WTC11 (cell line): ENCODE measurements at regions not wholly inside any gene's neighbourhood (a gene's known extent, or its start where the extent isn't known, plus 50 kb on each side); places are given as distances from the start of the nearest gene placed in this dataset.
A peak's percentile ranks its signal among the peaks of the same experiment; 100 is the strongest.

ENCODE experiments used
- ATAC-seq: fragments of 200-7000 bp; cut with Tn5 transposase; 2 replicates; pipeline ENCODE4 v1.10.0; 2021; ENCODE audit warnings: mild to moderate bottlenecking, moderate library complexity
- CTCF ChIA-PET: fragments of 300-600 bp; sonication (Branson Sonifier 250); formaldehyde crosslinking; loops from one replicate; lab custom pipeline; 2021; ENCODE audit warnings: antibody characterized with exemption; lab: Charles Lee
- POLR2A ChIA-PET: fragments of 350-600 bp; sonication (Branson Sonifier 250); formaldehyde crosslinking; loops from one replicate; lab custom pipeline; 2021; ENCODE audit warnings: antibody characterized with exemption; lab: Charles Lee
- DNase-seq: peaks from one replicate; pipeline ENCODE4 v3.0.0; 2021; ENCODE audit warnings: low spot score
- H3K27ac Mint-ChIP-seq: 2 replicates; pipeline ENCODE4 v1.8.0; 2021; ENCODE audit warnings: mixed read lengths
- H3K27me3 Mint-ChIP-seq: 2 replicates; pipeline ENCODE4 v1.8.0; 2021; ENCODE audit warnings: low read depth, mild to moderate bottlenecking, moderate library complexity, mixed read lengths
- H3K36me3 Mint-ChIP-seq: 2 replicates; pipeline ENCODE4 v1.8.0; 2021; ENCODE audit warnings: mixed read lengths
- H3K4me1 Mint-ChIP-seq: 2 replicates; pipeline ENCODE4 v1.8.0; 2022; ENCODE audit warnings: mixed read lengths
- H3K4me3 Mint-ChIP-seq: 2 replicates; pipeline ENCODE4 v1.8.0; 2021; ENCODE audit warnings: mild to moderate bottlenecking, moderate library complexity, mixed read lengths
- H3K9me3 Mint-ChIP-seq: 2 replicates; pipeline ENCODE4 v1.8.0; 2021; ENCODE audit warnings: mixed read lengths
- AR ChIP-seq: fragments of 250-450 bp; sonication (Bioruptor Pico); IDR thresholded peaks from 2 replicates; pipeline ENCODE4 v1.9.0; 2021; ENCODE audit warnings: mild to moderate bottlenecking
- ATF2 ChIP-seq: sonication (generic); formaldehyde crosslinking; IDR thresholded peaks from 2 replicates; pipeline ENCODE4 v1.8.1; 2022; ENCODE audit warnings: low read depth, missing genetic modification reagents, borderline replicate concordance
- ELF4 ChIP-seq: sonication (generic); formaldehyde crosslinking; IDR thresholded peaks from 2 replicates; pipeline ENCODE4 v1.8.1; 2022; ENCODE audit warnings: low read depth, mild to moderate bottlenecking, moderate library complexity, missing genetic modification reagents
- ESRRA ChIP-seq: sonication (generic); formaldehyde crosslinking; IDR thresholded peaks from 2 replicates; pipeline ENCODE4 v1.8.1; 2022; ENCODE audit warnings: mild to moderate bottlenecking, missing genetic modification reagents, borderline replicate concordance
- ETV6 ChIP-seq: sonication (generic); formaldehyde crosslinking; IDR thresholded peaks from 2 replicates; pipeline ENCODE4 v1.8.1; 2022; ENCODE audit warnings: mild to moderate bottlenecking, missing genetic modification reagents
- FOXJ3 ChIP-seq: sonication (generic); formaldehyde crosslinking; IDR thresholded peaks from 2 replicates; pipeline ENCODE4 v1.9.0; 2021; ENCODE audit warnings: missing genetic modification reagents, mild to moderate bottlenecking, borderline replicate concordance
- GTF2I ChIP-seq: fragments of 250-450 bp; sonication (Bioruptor Pico); conservative IDR thresholded peaks from 2 replicates; pipeline ENCODE4 v1.4.0; 2021; ENCODE audit warnings: mild to moderate bottlenecking
- IRF2 ChIP-seq: sonication (generic); formaldehyde crosslinking; IDR thresholded peaks from 2 replicates; pipeline ENCODE4 v1.8.0; 2022; ENCODE audit warnings: low read depth, missing genetic modification reagents, borderline replicate concordance
- MLX ChIP-seq: sonication (generic); formaldehyde crosslinking; IDR thresholded peaks from 2 replicates; pipeline ENCODE4 v1.8.1; 2023; ENCODE audit warnings: mild to moderate bottlenecking, missing genetic modification reagents, moderate library complexity
- MYBL2 ChIP-seq: sonication (generic); formaldehyde crosslinking; IDR thresholded peaks from 2 replicates; pipeline ENCODE4 v1.8.1; 2023; ENCODE audit warnings: mild to moderate bottlenecking, moderate library complexity, missing genetic modification reagents
- NFE2L1 ChIP-seq: sonication (generic); formaldehyde crosslinking; IDR thresholded peaks from 2 replicates; pipeline ENCODE4 v1.8.1; 2023; ENCODE audit warnings: missing genetic modification reagents
- PRRX2 ChIP-seq: fragments of 250-450 bp; sonication (Bioruptor Pico); IDR thresholded peaks from 2 replicates; pipeline ENCODE4 v1.8.0; 2021; ENCODE audit warnings: mild to moderate bottlenecking
- RELA ChIP-seq: sonication (generic); formaldehyde crosslinking; IDR thresholded peaks from 2 replicates; pipeline ENCODE4 v1.8.1; 2022; ENCODE audit warnings: missing genetic modification reagents, mild to moderate bottlenecking, borderline replicate concordance
- RORB ChIP-seq: fragments of 250-450 bp; sonication (Bioruptor Pico); IDR thresholded peaks from 2 replicates; pipeline ENCODE4 v1.9.0; 2021; ENCODE audit warnings: mild to moderate bottlenecking
- SP1 ChIP-seq: sonication (generic); formaldehyde crosslinking; conservative IDR thresholded peaks from 2 replicates; pipeline ENCODE4 v1.8.1; 2022; ENCODE audit warnings: missing genetic modification reagents
- TEAD4 ChIP-seq: sonication (generic); formaldehyde crosslinking; IDR thresholded peaks from 2 replicates; pipeline ENCODE4 v1.8.0; 2022; ENCODE audit warnings: mild to moderate bottlenecking, missing genetic modification reagents
- ZNF121 ChIP-seq: sonication (generic); formaldehyde crosslinking; IDR thresholded peaks from 2 replicates; pipeline ENCODE4 v1.8.0; 2023; ENCODE audit warnings: missing genetic modification reagents
- ZNF219 ChIP-seq: sonication (generic); formaldehyde crosslinking; IDR thresholded peaks from 2 replicates; pipeline ENCODE4 v1.8.0; 2023; ENCODE audit warnings: missing genetic modification reagents, mild to moderate bottlenecking, borderline replicate concordance
- ZNF281 ChIP-seq: sonication (generic); formaldehyde crosslinking; IDR thresholded peaks from 2 replicates; pipeline ENCODE4 v1.8.0; 2023; ENCODE audit warnings: mild to moderate bottlenecking, missing genetic modification reagents
- ZNF423 ChIP-seq: fragments of 250-450 bp; sonication (Bioruptor Pico); IDR thresholded peaks from 2 replicates; pipeline ENCODE4 v2.1.2; 2022; ENCODE audit warnings: mild to moderate bottlenecking, moderate library complexity
- ZNF532 ChIP-seq: fragments of 250-450 bp; sonication (Bioruptor Pico); IDR thresholded peaks from 2 replicates; pipeline ENCODE4 v1.9.0; 2021; ENCODE audit warnings: mild to moderate bottlenecking, borderline replicate concordance

GRCh38 chr11:97993562-97993961, 1027.2 kb upstream of the CNTN5 start:
- no peak for DNase-seq
- peaks cover 15% of the 10 kb centered on the region for H3K4me1 Mint-ChIP-seq
- POLR2A ChIA-PET, result no interaction called here
- H3K9me3 Mint-ChIP-seq, result no peaks in the 10 kb centered on the region; the same call in 1 of the 2 replicates
- H3K27ac Mint-ChIP-seq, result no peak overlapping the region
- no peak for TF ChIP-seq SP1 (CRISPR knock-in tag)
- TF ChIP-seq, all 79 proteins: peak for 0
- no peak for ATAC-seq
- Mint-ChIP-seq H3K27me3 (no peaks in the 10 kb centered on the region; the same call in 1 of the 2 replicates), H3K4me3 (no peak overlapping the region), H3K36me3 (no peaks in the 10 kb centered on the region; the same call in 1 of the 2 replicates)
- CTCF ChIA-PET, result no interaction called here

GRCh38 chr11:97995874-97996273, 1024.9 kb upstream of the CNTN5 start:
- Mint-ChIP-seq H3K36me3 (no peaks in the 10 kb centered on the region; the same call in 1 of the 2 replicates), H3K27me3 (no peaks in the 10 kb centered on the region; the same call in 1 of the 2 replicates), H3K4me3 (no peak overlapping the region), H3K9me3 (no peaks in the 10 kb centered on the region; the same call in 1 of the 2 replicates), H3K27ac (no peak overlapping the region), H3K4me1 (peaks cover 23% of the 10 kb centered on the region)
- ChIA-PET POLR2A (no interaction called here), CTCF (no interaction called here)
- ATAC-seq, result no peak; the same call in 1 of the 2 replicates
- DNase-seq, result no peak
- TF ChIP-seq ETV6 (no peak), ZNF423 (CRISPR knock-in tag) (peak; percentile 82), AR (CRISPR knock-in tag) (no peak)

- CTCF ChIA-PET, result no interaction called here
- H3K36me3 Mint-ChIP-seq, result no peaks in the 10 kb centered on the region; the same call in 1 of the 2 replicates
- POLR2A ChIA-PET, result no interaction called here
- peaks cover 23% of the 10 kb centered on the region for H3K4me1 Mint-ChIP-seq
- no peaks in the 10 kb centered on the region; the same call in 1 of the 2 replicates for H3K27me3 Mint-ChIP-seq
- no peaks in the 10 kb centered on the region; the same call in 1 of the 2 replicates for H3K9me3 Mint-ChIP-seq
- ATAC-seq (no peak), DNase-seq (no peak)
- H3K4me3 Mint-ChIP-seq, result no peak overlapping the region
- TF ChIP-seq GTF2I, result no peak
- no peak for TF ChIP-seq MYBL2 (CRISPR knock-in tag)
- no peak for TF ChIP-seq RORB (CRISPR knock-in tag)
- TF ChIP-seq MLX, result no peak
- no peak for TF ChIP-seq PRRX2 (CRISPR knock-in tag)
- TF ChIP-seq ELF4, result no peak
- TF ChIP-seq FOXJ3 (CRISPR knock-in tag), result no peak
- no peak for TF ChIP-seq ZNF281
- no peak for TF ChIP-seq SP1 (CRISPR knock-in tag)
- no peak for TF ChIP-seq ZNF532 (CRISPR knock-in tag)
- TF ChIP-seq ZNF121 (CRISPR knock-in tag), result no peak
- TF ChIP-seq RELA (CRISPR knock-in tag), result no peak
- TF ChIP-seq ESRRA (CRISPR knock-in tag), result no peak
- TF ChIP-seq ATF2 (CRISPR knock-in tag), result no peak
- no peak for TF ChIP-seq ZNF423 (CRISPR knock-in tag)
- TF ChIP-seq TEAD4, result no peak
- TF ChIP-seq ZNF219 (CRISPR knock-in tag), result no peak
- TF ChIP-seq ETV6, result no peak
- no peak for TF ChIP-seq IRF2 (CRISPR knock-in tag)
- no peak for TF ChIP-seq NFE2L1 (CRISPR knock-in tag)
- no peak overlapping the region for H3K27ac Mint-ChIP-seq
Observed at GRCh38 chr11:97996762-97997161, 1024.0 kb upstream of the CNTN5 start.
